Upper lobe of right lung (tissue), 1 donor: ENCODE measurements at regions not wholly inside any gene's neighbourhood (a gene's known extent, or its start where the extent isn't known, plus 50 kb on each side); places are given as distances from the start of the nearest gene placed in this dataset.

ENCODE experiments used
- ATAC-seq: fragments of 200-7000 bp; cut with Tn5 transposase; one replicate; pipeline ENCODE4 v1.9.1; 2020; ENCODE audit warnings: mild to moderate bottlenecking, moderate library complexity
- DNase-seq: peaks from one replicate; pipeline ENCODE4 v3.0.0-alpha.2; 2020
- H3K27ac ChIP-seq: fragments of 200-600 bp; one replicate; pipeline ENCODE4 v1.8.0; 2022
- H3K27me3 ChIP-seq: fragments of 200-600 bp; one replicate; pipeline ENCODE4 v1.8.0; 2022; ENCODE audit warnings: mild to moderate bottlenecking
- H3K36me3 ChIP-seq: fragments of 200-600 bp; one replicate; pipeline ENCODE4 v1.8.0; 2022
- H3K4me1 ChIP-seq: fragments of 200-600 bp; one replicate; pipeline ENCODE4 v1.8.0; 2022
- H3K4me3 ChIP-seq: fragments of 200-600 bp; one replicate; pipeline ENCODE4 v1.8.0; 2022; ENCODE audit warnings: mild to moderate bottlenecking
- H3K9me3 ChIP-seq: fragments of 200-600 bp; one replicate; pipeline ENCODE4 v1.8.0; 2022
- intact Hi-C: fragments of 100-400 bp; cut with DNase I; formaldehyde crosslinking; loops from one replicate; pipeline ENCODE4 v1.11.0; 2022
- TF ChIP-seq, protein P1 (sequence below): fragments of 200-600 bp; IDR thresholded peaks from one replicate; pipeline ENCODE4 v1.8.0; 2022; ENCODE audit warnings: antibody characterized with exemption
- donor health status: DM: no; HTN: yes; CAD: no; lungs with severe emphysema.

DNA sequence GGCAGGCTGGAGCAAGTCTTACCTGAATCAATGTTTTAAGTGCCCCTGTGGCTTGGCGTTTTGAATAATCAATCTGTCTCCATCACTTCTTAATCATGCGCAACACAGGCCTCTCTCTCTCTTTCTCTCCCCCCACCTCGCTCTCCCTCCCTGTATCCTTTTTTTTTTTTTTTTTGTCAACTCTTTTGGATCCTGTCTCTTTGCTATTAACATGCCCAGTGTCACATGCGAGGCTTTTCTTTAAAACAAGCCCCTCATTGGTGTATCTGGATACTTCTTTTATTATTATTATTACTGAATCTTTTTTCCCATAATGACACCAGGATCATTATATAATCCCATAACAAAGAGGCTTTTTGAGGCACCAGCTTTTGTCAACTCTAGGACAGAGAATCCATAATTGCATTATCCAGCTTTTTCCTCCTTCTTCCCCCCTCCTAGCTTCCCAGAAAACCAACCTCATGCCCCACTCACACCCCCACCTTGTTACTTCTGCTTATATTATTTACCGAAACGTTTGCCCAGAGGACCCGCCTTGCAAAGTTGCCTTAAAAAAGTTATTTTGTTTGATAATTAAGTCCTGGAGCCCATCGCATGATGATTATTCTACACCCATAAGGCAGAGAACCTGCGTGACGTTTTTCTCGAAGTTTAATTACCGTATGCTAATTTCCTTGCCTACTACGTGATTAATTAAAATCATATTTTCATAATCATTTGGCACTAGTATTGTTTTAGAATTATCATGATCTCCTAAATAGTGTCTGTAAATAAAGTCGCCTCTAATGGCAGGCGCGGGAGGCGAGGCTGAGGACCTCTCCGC is 148.1 kb upstream of the ZNF536 start:
- Histone ChIP-seq H3K27ac (no peak overlapping the region), H3K4me1 (peaks cover 28% of the 10 kb centered on the region), H3K27me3 (peaks cover 72% of the 10 kb centered on the region), H3K4me3 (no peak overlapping the region), H3K9me3 (no peaks in the 10 kb centered on the region), H3K36me3 (no peaks in the 10 kb centered on the region)
- DNase-seq (no peak), ATAC-seq (no peak)
- intact Hi-C loops = no loop called here
- TF ChIP-seq, protein P1, sequence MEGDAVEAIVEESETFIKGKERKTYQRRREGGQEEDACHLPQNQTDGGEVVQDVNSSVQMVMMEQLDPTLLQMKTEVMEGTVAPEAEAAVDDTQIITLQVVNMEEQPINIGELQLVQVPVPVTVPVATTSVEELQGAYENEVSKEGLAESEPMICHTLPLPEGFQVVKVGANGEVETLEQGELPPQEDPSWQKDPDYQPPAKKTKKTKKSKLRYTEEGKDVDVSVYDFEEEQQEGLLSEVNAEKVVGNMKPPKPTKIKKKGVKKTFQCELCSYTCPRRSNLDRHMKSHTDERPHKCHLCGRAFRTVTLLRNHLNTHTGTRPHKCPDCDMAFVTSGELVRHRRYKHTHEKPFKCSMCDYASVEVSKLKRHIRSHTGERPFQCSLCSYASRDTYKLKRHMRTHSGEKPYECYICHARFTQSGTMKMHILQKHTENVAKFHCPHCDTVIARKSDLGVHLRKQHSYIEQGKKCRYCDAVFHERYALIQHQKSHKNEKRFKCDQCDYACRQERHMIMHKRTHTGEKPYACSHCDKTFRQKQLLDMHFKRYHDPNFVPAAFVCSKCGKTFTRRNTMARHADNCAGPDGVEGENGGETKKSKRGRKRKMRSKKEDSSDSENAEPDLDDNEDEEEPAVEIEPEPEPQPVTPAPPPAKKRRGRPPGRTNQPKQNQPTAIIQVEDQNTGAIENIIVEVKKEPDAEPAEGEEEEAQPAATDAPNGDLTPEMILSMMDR = no peak

DNA sequence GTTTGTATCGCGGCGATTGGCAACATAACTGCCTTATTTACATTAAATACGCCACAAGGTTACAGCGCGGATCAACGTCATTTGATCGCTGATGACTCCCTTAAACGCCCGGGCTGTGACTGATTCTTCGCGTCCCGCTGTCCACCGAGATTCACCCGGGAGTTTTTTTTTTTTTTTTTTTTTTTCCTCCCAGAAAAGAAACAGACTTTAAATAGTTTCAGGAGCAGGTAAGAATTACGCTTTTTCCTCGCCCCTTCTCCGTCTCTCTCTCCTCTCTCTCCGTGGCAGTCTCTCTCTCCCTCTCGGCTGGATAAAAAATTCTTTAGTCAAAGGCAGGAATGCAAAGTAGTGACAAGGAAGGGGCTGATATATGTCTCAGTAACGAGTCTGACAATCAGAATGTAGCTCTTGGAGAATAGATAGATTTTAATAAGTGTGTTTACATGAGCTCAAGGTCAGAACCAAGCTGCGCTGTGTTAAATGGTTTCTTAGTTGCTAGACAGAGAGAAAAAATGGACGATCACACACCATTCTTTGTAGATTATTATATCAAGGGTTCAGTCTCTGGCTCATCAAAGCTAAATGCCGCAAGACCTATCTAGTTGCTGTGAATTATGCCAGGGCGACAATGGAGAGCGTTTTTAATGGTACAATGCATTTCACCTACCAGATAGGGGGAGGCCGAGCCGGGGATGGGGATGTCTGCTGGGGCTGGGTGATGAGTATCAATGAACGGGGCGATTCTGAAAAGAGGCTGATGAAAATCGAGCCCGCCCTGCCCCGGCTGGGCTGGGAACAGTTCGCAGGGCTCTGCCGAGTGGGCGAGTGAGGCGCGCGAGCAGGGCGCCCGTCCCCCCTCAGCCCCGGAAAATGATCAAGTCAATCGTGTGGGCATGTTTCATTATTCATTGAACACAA is 147.2 kb upstream of the ZNF536 start:
- peaks cover 28% of the 10 kb centered on the region for H3K4me1 ChIP-seq
- intact Hi-C loops = no loop called here
- peaks cover 81% of the 10 kb centered on the region for H3K27me3 ChIP-seq
- H3K36me3 ChIP-seq = no peaks in the 10 kb centered on the region
- ATAC-seq = no peak
- H3K9me3 ChIP-seq = no peaks in the 10 kb centered on the region
- no peak for DNase-seq
- no peak overlapping the region for H3K27ac ChIP-seq
- TF ChIP-seq, protein P1 = no peak
- peak overlapping the region; percentile 5 for H3K4me3 ChIP-seq

DNA sequence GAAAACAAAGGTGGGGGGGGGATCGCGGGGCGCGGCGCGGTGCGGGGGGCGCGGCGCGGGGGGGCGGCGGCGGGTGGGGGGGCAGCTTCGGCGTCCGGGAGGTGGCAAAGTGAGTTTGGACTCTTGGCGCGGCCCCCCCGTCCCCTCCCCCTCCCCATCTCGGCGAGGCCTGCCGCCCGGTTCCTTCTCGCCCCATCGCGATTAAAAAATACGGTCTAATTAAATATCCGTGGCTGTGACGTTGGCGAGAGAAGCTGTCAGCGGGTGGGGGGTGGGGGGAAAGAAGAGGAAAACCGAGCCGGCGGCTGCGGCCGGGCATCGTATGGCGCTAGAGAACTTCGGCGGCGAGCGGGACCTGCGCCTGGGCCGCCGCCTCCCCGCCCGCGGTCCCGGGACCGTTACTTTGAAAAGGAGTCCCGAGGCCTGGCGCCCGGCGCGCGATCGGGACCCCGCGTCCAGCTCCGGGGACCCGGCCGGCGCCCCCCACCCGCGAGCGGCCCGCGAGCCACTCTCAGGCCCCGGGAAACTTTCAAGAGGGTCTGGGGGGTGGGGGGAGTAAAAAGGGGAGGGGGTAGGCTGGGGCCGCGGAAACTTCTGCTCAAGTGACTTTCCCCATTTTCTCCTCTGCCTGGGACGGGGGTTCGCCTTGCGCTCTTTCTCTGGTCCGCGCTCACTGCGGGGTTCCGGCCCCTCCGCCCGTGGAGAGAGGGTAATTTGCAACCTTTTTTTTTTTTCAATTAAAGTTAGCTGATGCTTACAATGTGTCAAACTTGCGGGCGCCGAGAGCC is 146.3 kb upstream of the ZNF536 start:
- Histone ChIP-seq H3K4me1 (peaks cover 28% of the 10 kb centered on the region), H3K9me3 (no peaks in the 10 kb centered on the region), H3K27me3 (peaks cover 89% of the 10 kb centered on the region), H3K36me3 (no peaks in the 10 kb centered on the region), H3K27ac (no peak overlapping the region), H3K4me3 (peak overlapping the region; percentile 52)
- intact Hi-C loops = no loop called here
- TF ChIP-seq, protein P1 = no peak
- DNase-seq = no peak
- no peak for ATAC-seq

GRCh38 chr19:30226464-30227011 is 145.6 kb upstream of the ZNF536 start:
- TF ChIP-seq, protein P1 = no peak
- no peaks in the 10 kb centered on the region for H3K36me3 ChIP-seq
- no peaks in the 10 kb centered on the region for H3K9me3 ChIP-seq
- no peak overlapping the region for H3K27ac ChIP-seq
- H3K27me3 ChIP-seq = peaks cover 89% of the 10 kb centered on the region
- ATAC-seq (no peak), DNase-seq (no peak)
- peaks cover 28% of the 10 kb centered on the region for H3K4me1 ChIP-seq
- intact Hi-C loops = no loop called here
- H3K4me3 ChIP-seq = peak overlapping the region; percentile 52

GRCh38 chr19:30227012-30227621 is 145.1 kb upstream of the ZNF536 start:
- no peak for ATAC-seq
- no peak for DNase-seq

More at GRCh38 chr19:30227012-30227621, 145.1 kb upstream of the ZNF536 start:
- Histone ChIP-seq H3K4me1 (peaks cover 28% of the 10 kb centered on the region), H3K9me3 (no peaks in the 10 kb centered on the region), H3K27ac (no peak overlapping the region), H3K36me3 (no peaks in the 10 kb centered on the region), H3K27me3 (peaks cover 88% of the 10 kb centered on the region), H3K4me3 (peak overlapping the region; percentile 52)
- TF ChIP-seq, protein P1 = no peak
- intact Hi-C loops = no loop called here
